GM12872 (cell line): ENCODE measurements at regions not wholly inside any gene's neighbourhood (a gene's known extent, or its start where the extent isn't known, plus 50 kb on each side); places are given as distances from the start of the nearest gene placed in this dataset.

Source experiments
- CTCF ChIP-seq: IDR thresholded peaks from 3 replicates; pipeline ENCODE4 v1.5.1; 2011; ENCODE audit warnings: low read depth, mild to moderate bottlenecking, low read length, moderate library complexity; ENCODE audit not compliant: insufficient read depth

DNA sequence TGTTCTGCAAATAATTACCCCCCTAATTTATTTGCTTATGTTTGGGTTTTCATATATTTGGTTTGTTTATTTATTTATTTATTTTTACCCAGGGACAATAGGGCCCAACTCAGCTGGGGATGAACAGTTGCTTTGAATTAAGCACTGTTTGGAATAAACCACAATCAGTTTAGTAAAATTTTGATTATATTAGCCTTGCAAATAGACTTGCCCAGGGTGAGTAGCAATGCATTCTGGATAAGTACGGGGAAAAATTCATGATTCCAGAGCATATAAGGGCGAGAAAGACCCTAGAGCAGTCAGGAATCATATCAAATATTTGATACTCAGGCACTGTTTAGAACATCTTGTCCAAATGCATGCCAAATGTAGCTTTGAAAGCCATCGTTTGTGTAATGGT, 242.7 kb downstream of the OMA1 start:
- no peak for TF ChIP-seq CTCF

DNA sequence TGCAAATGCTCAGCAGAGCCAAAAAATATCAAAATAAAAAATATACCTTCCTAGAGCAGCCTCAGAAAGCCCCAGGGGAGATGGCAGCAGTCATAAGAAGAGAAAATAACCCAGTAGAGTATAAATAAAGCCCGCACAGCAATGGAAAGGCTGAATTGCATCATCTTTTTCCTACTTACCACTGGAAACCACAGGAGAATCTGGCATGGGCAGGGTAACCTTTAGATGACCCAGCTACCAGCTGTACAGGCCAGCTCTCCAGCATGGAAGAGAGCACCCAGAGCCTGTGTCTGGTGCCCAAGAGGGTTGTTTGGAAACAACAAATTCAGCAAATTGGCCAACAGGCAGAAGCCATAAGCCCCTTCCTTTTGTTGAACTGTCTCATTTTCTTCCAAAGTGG, 253.1 kb downstream of the OMA1 start:
- no peak for TF ChIP-seq CTCF

DNA sequence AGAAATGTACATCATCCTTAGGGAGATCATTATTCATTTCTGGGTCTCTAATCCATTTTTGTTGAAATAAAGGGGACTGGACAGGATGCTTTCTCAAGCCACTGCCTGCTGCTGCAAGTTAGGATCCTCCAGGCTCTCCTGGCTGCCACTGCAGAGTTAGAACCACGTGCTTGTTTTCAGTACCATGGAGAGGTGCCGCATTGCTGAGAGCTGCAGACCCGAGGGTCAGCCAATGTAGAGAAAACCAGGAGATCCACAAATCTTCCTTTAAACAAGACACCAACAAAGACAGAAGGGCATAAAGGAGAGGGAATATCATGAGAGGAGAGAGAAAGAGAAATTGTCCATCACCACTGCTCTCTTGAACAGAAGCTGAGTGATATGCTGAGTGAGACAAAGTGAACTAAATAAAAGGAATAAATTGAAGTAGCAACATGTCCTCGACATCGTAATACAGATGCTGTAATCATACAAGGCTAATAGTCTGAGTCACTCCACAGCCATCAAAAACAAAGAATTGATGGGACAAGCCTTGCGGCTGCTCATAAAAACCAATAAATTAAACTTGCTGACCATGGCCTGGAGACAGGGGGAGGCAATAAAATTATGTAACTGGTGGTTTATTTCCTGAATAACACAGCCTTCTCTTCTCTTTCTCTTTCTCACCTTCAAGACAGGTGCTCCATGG, 255.7 kb downstream of the OMA1 start:
- TF ChIP-seq CTCF, result no peak

GRCh38 chr1:58288624-58289142, 257.8 kb downstream of the OMA1 start:
- TF ChIP-seq CTCF, result no peak

DNA sequence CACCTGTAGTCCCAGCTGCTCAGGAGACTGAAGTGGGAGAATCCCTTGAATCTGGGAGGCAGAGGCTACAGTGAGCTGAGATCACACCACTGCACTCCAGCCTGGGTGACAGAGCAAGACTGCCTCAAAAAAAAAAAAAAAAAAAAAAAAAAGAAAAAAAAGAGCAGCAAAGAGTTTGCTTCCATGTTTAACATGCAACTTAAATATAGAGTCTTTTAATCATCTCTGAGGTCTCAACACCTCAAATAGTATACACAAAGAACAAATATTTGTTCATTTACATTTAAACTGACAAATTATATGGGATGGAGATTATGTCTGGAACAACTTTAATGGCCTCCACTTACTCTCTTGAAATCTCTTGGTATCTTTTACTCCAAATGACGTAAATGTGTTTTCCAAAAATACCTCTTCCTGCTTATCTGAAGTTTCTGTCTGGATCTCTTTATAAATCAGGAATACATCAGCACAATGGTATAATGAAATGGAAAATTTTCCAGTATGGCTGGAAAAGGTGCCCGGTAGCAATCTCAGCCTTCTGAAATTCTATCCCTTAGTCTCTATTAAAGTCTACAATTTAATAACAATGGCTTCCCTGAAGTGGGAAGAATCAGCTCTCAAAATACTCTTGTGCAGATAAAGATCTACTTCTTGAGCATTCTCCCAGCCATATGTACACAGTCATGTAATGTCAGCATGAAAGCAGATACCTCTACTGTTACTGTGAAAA, 258.5 kb downstream of the OMA1 start:
- TF ChIP-seq CTCF, result no peak

DNA sequence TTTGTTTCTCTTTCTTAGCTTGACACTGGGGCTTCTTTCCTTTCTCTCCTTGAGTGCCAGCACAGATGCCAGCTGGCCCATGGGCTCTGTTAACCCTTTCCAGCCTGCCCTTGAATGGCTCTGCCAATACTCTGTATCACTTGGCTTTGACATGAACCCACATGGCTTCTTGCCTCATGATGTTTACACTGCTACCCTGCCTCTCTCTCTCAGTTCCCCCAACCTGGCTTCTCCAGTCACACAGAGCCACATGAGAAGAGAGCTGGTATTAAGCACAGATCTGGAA, 262.4 kb downstream of the OMA1 start:
- no peak for TF ChIP-seq CTCF

DNA sequence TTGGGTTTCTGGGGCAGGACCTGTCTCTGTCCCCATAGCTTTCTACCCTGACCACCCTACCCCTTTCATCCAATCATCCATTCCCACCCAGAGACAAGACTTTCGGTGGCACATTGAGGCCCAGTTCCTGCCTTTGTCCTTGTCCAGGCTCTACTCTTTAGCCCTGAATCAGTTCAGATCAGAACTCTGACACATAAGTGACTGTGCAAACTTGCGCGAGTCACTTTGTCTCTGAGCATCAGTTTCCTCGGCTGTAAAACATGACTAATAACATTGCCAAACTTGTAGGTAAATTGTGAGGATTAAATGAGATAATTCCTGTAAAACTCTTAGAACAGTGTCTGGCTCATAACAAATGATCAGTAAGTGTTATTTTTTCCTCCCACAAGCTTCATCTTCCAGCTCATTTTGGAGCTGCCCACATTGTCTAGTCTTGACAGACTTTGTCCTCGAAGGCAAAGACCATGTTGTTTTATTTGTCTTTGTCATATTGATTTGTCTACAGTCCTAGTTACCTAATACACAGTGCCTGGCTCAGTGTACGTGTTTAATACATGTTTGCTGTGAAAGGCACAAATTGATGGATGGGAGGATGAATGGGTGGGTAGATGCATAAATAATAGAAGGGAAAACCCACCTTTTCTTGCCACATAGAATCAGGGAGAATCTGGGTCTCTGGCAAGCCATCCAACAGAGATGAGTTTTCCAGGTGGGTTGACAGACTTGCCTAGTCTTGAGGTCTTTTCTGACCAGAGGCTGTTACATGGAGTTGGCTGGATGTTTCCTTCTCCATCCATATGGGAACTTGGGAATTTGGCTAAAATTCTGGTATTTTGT, 262.9 kb downstream of the OMA1 start:
- TF ChIP-seq CTCF, result no peak
